GM19238 (cell line): ENCODE measurements at regions not wholly inside any gene's neighbourhood (a gene's known extent, or its start where the extent isn't known, plus 50 kb on each side); places are given as distances from the start of the nearest gene placed in this dataset.

Source experiments
- DNase-seq: peaks from one replicate; pipeline ENCODE4 v3.0.0; 2011; ENCODE audit warnings: low spot score; ENCODE audit not compliant: insufficient read length

DNA sequence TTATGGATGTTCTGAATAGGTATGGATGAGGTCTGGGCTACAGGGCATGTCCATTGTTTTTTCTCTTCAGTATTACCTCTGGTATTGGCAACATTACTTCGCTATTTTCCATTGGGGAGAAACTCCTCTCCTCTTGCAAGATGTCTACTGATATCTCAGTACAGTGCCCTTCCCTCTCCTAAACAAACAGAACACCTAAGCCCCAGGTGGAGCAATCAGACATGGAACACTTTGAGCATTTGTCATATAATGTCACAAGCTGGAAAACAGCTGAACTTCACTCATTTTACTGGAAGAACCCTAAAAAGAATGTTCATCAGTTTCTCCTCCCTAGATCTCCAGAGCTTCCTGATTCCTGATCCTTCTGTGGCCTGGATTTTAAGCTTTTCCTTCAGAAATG lies 339.8 kb downstream of the FRK start:
- DNase-seq = no peak

DNA sequence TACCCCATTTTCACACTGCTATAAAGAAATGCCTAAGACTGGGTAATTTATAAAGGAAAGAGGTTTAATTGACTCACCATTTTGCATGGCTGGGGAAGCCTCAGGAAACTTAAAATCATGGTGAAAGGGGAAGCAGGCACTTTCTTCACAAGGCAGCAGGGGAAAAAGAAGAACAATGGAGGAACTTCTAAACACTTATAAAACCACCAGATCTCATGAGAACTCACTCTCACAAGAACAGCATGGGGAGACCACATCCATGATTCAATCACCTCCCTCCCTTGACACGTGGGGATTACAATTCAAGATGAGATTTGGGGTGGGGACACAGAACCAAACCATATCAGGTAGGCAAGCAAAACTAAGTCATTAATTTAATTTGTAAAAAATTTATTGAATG lies 343.2 kb downstream of the FRK start:
- DNase-seq = no peak

DNA sequence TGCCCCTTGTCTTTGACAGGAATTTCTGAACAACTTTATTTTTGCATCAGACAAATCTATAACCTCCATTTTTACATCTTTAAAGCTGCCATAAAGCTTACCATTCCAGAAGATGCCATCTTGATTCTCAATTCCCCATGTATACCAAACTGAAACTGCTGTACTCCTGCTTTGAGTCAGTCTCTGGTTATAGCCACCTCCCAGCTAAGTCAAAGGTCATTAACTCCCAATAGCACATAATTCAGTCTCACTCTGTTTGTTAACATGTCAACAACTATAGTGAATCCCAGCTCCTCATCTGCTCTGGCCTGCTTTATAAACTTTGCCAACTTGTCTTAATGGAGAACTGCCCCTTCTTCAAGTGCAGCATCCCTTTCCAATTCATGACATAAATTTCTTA lies 343.6 kb downstream of the FRK start:
- DNase-seq = no peak

DNA sequence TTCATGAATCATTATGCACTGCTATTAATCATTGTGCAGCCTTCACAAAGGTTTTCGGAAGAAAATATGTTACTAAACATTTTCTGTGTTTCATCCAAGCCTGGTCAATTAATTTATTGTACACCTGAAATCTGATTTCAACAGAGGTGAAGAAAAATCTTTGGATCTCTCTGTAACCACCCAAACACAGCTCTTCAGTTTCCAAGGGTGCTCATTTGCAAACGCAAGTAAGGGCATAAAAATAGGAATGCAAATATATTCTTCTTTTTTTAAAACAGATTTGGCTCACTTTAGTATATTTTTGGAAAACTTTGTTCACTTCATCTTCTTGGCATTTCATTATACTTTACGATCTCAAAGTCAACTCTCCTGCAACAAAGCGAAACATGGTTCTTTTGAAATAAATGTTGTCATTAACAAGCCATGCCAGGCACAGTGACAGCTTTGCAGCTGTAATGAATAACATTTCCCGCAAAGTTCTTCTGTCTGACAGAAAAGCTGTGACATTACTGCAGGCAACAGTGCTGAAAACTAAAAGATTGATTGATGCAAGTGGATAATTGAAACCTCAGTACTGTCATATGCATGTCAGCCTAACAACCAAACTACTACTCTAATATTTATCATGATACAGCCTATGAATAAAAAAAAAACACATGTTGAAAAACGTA lies 348.3 kb downstream of the FRK start:
- no peak for DNase-seq

DNA sequence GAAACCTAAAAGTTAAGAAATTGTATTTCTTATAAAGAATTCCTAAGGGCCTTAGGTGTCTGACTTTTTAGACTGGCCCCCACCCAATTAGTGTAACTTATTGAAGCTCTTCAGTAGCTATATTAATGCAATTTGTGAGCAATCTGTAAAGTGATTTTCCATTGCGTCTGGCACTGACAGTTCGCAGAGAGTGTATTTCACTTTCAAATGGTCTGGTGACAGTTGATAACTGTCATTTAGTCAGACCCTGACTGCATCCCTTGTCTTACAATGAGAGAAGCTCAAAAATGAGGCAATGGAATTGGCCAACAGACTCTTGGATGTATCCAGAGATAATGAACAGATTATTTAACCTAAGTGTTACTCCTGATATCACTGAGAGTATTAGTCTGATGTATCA lies 351.8 kb downstream of the FRK start:
- no peak for DNase-seq

DNA sequence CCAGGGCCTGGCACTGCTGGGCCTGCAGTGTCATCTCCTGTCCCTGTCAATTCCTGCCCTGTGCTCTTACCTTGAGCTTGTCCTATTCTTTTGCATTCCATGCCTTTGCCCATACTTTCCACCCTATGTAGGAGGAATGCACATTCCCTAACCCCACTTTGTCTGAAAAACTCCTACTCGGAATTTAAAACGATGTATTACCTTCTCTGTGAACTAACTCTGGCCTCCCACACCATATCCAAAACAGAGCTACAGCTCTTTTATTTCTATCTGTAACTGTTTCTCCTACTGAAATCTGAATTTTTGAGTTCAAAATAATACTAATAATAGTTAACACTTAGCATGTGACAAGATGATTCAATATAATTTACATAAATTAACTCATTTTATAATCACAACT lies 353.7 kb downstream of the FRK start:
- DNase-seq = no peak

DNA sequence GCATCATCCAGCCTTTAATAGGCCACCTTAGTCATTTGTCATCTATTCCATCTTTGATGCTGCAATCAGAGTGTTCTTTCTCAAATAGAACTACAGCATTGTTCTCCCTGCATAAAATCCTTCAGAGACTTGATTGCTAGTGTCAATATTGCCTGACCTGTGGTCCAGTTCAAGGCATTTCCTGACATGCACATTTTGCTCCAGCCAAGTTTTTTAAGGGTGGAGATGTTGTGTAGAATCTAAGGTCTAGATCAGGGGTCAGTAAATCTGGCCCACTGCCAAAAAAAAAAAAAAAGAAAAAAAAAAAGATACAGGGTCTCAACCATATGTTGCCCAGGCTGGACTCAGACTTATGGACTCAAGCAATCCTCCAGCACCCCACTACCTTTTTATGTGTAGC lies 354.4 kb downstream of the FRK start:
- no peak for DNase-seq

DNA sequence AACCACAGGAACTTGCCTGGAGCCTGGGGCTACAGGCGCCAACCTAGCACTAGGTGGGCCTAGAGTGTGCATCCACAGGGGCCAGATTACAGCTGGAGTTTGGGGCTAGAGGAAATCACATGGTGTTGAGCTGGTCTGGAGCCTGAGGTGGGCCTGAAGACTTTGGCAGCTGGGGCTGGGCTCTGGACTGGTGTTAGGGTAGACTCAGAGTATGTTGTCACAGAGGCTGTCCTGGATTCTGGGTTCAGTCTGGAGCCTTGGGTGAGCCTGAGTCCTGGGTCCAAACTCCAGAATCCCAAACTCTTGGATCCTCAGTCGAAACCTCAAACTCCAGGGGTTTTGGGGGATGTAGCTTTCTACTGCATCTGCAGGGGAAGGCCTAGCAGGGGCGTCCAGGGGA lies 356.7 kb downstream of the FRK start:
- DNase-seq = no peak

DNA sequence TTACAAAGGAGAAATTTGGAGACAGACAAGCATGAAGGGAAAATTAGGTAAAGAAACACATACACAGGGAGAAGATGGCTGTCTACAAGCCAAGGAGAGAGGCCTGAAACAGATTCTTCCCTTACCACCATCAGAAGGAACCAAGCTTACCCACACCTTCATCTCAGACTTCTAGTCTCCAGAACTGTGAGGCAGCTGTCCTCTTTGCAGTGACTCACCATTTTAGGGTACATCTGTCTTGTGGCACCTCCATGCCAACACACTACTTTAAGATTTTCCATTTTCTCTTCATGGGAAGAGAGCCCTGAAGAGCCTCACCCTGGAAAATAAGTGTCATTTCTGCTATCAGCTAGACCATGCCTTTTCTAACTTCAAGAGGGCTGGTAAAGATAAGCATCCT lies 369.3 kb downstream of the FRK start:
- DNase-seq = no peak

DNA sequence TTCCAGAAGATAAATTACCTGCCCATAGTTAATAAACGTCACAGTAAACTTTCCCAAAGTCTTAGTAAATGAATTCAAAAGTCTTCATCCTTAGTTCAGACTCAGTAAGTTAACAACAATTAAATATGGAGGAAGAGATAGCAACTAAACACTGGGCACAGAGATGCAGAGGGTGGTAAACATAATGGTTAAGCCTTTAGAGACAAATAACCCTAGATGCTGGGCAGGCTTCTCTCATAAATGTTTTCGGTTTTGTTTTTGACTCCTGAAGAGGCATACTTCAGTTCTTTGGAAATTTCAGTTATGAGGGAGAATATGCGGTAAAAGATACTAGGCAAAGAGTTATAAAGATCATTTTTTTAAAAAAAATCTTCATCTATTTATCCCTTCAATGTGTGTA lies 369.8 kb downstream of the FRK start:
- no peak for DNase-seq

DNA sequence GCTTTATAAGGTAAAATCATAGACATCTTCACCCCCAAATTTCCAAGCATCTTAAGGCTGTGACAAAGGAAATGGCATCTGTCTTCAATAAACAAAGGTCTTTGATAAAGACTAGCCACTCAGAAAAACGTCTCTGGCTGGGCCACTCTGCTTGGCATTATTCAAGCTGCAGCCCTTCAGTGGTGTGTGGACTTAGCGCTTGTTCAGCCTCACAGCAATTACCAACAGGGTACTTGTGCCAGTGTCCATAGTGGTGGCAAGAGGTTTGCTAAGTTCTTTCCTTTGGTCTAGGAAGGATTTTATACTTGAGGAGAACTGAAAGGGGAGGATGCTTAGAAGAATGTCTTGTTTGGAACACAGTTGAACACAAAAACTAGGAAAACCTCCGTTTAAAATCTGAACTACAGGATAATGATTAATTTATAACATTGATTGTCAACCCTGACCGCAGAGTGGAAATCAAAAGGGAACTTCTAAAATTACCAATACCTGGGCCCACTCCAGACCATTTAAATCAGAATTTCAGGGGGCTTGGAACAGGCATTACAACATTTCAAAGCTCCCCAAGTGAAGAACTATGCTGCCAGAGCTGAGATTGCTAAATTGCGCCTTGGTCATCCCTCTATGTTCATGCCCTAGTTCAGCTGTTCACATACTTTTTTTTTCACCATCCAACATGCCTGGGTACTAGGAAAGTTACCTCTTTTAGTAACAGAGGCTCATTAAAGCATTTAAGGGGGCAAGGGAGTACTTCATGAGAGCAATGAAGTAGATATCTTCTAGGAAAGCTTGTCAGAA lies 378.5 kb downstream of the FRK start:
- DNase-seq = no peak

DNA sequence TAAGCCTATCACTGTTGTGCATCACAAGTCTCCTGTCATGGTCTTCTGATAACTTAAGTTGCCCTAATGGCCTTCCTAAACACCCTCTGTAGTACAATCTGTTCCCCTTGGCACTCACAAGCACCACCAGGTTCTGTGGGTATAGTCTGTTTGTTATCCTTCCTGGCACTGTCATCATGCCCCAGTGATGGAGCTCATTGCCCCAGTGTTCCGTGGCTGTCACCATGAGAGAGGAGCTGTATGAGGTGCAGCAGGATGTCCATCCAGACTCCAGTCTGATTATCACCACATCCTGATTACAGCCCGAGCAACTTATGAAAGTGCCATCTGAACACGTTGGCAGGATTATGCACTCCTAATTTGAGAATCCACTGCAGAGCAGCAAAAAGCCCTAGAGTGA lies 380.1 kb downstream of the FRK start:
- no peak for DNase-seq

DNA sequence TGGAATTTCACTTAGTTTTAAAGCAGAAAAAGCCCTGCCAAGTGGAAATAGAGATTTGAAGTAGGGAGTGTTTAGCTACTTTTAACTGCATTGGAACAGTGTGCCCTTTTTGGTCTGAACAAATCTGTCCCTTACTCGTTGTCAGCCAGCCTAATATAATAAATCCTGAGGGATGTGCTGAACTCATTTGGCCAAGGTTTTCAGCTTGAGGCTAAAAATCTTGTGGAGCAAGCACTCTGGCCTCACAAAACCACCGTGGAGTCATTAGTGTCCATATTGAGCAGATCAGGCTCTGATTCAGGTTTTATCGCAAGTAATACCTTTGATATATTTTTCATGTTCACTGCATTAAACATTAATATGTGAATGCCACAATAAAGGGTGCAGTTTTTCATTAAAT lies 383.5 kb downstream of the FRK start:
- DNase-seq = no peak

DNA sequence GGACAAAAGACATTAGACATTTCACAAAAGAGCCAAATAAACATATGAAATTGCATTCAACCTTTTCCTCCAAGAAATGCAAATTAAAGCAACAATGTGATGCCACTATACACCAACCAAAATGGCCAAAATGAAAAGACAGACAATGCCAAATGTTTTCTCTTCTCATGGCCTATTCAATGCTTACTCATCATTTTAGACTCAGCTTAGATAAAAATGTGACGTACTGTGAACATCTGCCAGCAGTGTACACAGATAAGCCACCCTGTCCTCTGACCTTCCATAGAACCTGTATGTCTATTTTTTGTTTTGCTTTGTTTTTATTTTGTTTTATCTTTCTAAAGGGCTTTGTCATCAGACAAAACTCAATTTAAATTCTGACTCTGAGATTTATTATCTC lies 385.2 kb downstream of the FRK start:
- DNase-seq = no peak

DNA sequence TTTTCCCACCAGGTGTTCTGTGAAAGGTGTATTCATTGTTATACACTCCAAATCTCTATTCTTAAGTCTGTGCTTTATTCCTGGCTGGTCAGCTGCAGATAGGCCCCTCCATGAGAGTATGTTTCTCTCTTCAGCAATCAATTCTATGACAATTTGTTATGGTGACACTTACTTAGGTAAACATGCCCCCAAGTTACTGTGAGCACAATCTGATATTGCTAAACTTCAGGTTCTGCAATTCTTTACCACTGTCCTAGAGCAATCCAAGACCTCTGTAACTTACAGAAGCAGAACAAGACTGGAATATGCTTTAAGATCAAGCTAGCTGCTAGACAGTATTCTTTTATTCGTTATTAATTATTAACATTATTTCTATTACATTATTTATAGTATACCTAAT lies 391.9 kb downstream of the FRK start:
- no peak for DNase-seq

DNA sequence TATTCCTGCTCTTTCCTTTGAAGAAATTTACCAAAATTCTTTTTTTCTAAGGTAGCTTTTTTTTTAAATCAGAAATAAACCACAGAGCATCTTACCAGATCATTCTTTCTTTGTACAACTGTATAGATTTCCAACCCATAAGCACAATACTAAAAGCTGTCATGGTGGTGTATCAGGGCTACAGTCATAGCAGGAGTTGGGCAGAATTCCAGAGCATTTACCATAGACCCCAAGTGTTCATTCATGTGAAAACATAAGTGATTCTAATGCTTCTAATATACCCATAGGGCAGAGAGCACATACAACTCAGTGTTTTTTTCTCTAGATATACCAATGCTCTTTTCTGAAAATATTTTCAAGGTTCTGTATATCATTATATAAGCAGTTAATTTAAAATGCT lies 392.5 kb downstream of the FRK start:
- DNase-seq = no peak

DNA sequence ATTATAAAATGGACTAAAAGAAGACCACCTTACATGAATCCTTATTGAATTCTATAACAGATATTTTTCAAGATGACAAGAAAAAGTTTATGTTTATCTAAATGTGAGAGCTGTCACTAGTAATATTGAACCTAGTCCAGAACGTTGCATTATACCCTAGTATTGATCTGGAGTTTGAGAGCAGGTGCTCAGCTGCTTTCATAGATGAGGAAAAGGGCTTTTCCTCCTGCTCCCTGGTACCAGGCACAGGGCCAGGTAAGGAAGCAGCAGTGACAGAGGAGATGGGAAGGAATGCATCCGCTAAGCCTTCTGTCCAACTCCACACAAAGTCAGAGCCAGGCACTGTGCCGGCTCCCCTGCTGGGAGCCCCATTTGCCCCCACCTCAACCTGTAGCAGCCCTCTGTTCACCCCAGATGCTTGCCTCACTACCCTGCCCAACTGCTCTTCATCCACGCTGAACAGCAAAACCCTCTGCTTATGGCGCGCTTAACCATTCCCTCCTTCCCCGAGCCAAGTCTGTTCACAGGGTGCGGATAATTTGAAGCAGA lies 393.1 kb downstream of the FRK start:
- DNase-seq = no peak

DNA sequence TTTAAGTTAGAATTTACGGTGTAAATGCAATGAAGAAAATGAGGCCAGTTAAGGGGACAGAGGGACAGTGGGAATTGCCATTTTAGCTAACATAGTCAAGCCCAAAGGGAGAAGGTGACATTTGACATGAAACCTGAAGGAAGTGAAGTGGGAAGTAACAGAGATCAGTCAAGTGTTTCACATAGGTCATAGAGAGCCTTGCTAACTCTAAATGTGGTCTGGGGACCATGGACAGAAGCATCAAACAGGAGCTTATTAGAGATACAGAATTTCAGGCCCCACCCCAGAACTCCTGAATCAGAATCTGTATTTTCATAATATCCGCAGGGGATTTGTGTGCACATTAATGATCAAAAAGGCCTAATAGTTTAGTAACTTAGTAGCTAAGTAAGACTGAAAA lies 393.7 kb downstream of the FRK start:
- no peak for DNase-seq

DNA sequence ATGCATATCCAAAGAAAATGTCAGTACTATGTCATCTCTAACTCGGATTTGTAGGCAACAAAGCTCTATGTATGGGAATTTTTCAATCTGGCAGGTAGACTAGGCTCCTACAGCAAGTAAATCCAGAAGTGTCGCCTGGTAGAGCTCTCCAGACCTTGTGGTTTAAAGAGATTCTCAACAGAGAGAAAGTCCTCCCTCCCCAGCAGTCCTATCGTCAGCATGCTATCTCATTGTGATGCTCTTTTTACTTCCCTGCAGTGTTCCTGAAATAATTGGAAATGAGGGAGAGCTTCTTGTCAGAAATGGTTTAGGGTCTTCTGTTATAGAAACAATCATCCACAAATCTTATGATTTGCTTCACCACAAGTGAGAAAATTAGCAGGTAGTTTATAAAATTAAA lies 395.4 kb downstream of the FRK start:
- no peak for DNase-seq

DNA sequence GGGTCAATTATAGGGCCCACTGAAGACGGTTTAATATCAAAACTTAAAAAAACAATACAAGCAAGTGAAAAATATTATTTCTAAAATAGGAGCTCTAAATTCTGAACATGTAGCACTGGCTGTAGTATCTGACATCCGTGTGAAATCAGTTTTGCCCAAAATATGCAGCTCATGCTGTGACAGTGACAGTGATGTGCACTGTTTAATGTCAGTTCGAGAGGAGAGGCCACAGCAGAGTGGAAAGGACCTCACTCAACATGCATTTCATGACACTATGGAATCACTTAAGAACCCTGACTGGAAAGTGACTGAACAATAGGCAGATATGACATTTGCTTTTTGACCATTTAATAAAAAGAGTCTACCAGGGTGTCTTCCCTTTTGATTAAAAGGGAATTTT lies 397.0 kb downstream of the FRK start:
- no peak for DNase-seq

DNA sequence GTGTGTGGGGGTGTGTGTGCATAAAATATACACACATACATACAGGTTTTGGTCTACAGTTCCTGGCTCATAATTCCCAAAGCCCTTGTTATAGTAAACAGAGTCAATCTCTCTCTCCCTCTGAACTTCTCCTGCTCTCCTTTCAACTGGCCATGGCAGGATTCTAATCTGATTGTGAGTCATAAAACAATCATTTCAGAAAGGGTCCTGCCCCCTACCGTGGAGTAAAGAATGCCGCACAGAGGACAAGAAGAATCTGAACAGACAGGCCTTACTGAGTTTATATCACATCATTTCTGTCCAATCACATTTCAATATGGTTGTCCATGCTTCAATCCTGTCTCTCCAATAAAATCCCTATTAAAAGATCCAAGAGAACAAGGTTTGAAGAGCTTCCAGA lies 416.9 kb downstream of the FRK start:
- DNase-seq = no peak

DNA sequence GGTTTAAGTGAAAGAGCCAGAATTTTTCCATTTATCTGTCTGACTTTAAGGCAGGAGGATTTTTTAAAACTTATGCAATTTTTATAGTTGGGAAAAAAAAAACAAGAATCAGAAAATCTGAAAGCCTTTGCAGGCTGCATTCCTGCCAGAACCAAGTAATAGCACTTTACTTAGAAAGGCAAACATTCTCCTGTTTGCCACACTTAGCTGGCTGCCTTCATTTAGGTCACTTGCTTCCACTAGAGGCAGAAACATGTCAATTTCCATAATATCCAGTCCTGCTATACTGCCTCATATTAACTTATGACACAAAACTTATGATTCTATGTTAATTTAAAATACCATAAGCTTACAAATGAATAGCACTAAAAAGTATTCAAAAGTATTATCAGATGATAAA lies 425.8 kb downstream of the FRK start:
- DNase-seq = no peak

DNA sequence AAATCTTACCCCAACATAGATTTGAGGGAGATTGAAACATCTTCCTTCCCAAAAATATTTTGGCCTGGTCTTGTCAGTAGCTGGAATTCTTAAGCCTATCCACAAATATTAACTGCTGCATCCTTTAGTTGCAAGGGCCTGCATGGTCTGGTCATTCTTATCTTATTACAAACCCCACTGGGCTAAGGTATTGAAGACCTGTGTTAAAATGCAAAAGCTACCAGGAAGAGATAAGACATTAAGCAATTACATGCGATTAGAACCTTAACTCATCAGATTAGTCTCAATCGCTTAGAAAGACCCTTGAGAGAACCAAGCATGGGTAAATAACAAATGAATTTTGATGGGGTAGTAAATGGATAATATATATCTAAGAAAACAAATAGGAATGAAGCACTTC lies 426.6 kb downstream of the FRK start:
- DNase-seq = no peak
